Mesendoderm (in vitro differentiated cells): ENCODE measurements at regions not wholly inside any gene's neighbourhood (a gene's known extent, or its start where the extent isn't known, plus 50 kb on each side); places are given as distances from the start of the nearest gene placed in this dataset.

Source experiments
- DNase-seq: peaks from one replicate; pipeline ENCODE4 v3.0.0; 2013
- H2AK5ac ChIP-seq: 2 replicates; pipeline ENCODE4 v1.6.1; 2013; ENCODE audit warnings: low read length, inconsistent platforms
- H2BK120ac ChIP-seq: 2 replicates; pipeline ENCODE4 v1.6.1; 2013; ENCODE audit warnings: low read depth, mild to moderate bottlenecking, low read length, moderate library complexity, mixed read lengths
- H2BK15ac ChIP-seq: replicated peaks from 2 replicates; pipeline ENCODE4 v1.6.1; 2013; ENCODE audit warnings: low read depth, mild to moderate bottlenecking, moderate library complexity
- H2BK5ac ChIP-seq: 2 replicates; pipeline ENCODE4 v1.6.1; 2013; ENCODE audit warnings: low read length, inconsistent platforms
- H3K18ac ChIP-seq: 2 replicates; pipeline ENCODE4 v1.6.1; 2013; ENCODE audit warnings: mild to moderate bottlenecking, low read length, mixed read lengths
- H3K23ac ChIP-seq: one replicate; pipeline ENCODE4 v1.6.1; 2013; ENCODE audit warnings: low read length
- H3K27ac ChIP-seq: 2 replicates; pipeline ENCODE4 v1.5.1; 2013; ENCODE audit warnings: low read depth, mild to moderate bottlenecking, inconsistent platforms, low read length, moderate library complexity
- H3K27me3 ChIP-seq: 2 replicates; pipeline ENCODE4 v1.6.1; 2013; ENCODE audit warnings: low read length, control low read depth, mild to moderate bottlenecking, inconsistent platforms; ENCODE audit not compliant: insufficient read depth, poor library complexity
- H3K36me3 ChIP-seq: 2 replicates; pipeline ENCODE4 v1.6.1; 2013; ENCODE audit warnings: low read length, inconsistent platforms; ENCODE audit not compliant: control insufficient read depth, insufficient read depth
- H3K4ac ChIP-seq: one replicate; pipeline ENCODE4 v1.6.1; 2013; ENCODE audit warnings: low read depth, mild to moderate bottlenecking, low read length, moderate library complexity
- H3K4me1 ChIP-seq: 2 replicates; pipeline ENCODE4 v1.6.1; 2013; ENCODE audit warnings: low read depth, low read length, inconsistent platforms; ENCODE audit not compliant: control insufficient read depth
- H3K4me2 ChIP-seq: 2 replicates; pipeline ENCODE4 v1.6.1; 2013; ENCODE audit warnings: low read length
- H3K4me3 ChIP-seq: 2 replicates; pipeline ENCODE4 v1.5.1; 2013; ENCODE audit warnings: mild to moderate bottlenecking, low read length
- H3K56ac ChIP-seq: one replicate; pipeline ENCODE4 v1.6.1; 2013; ENCODE audit warnings: low read length
- H3K79me1 ChIP-seq: 2 replicates; pipeline ENCODE4 v1.6.1; 2013; ENCODE audit warnings: low read length, inconsistent platforms
- H3K79me2 ChIP-seq: 2 replicates; pipeline ENCODE4 v1.6.1; 2013; ENCODE audit warnings: mild to moderate bottlenecking, low read length; ENCODE audit not compliant: control insufficient read depth, insufficient read depth
- H3K9ac ChIP-seq: 2 replicates; pipeline ENCODE4 v1.6.1; 2013; ENCODE audit warnings: low read length, inconsistent platforms
- H4K5ac ChIP-seq: one replicate; pipeline ENCODE4 v1.6.1; 2013; ENCODE audit warnings: low read length
- H4K8ac ChIP-seq: one replicate; pipeline ENCODE4 v1.6.1; 2013; ENCODE audit warnings: low read depth, mild to moderate bottlenecking, control low read depth, low read length, moderate library complexity
- WGBS: extraction: QIAGEN DNeasy Blood & Tissue Kit; methylation state at CpG from one replicate; pipeline ENCODE4 v1.1.7; 2013; ENCODE audit warnings: low lambda C conversion rate, missing lambda C conversion rate; ENCODE audit not compliant: insufficient coverage; ENCODE audit errors: extremely low coverage; 5-methylcytosine and 5-hydroxymethylcytosine counted together

- Histone ChIP-seq H2BK15ac (no peak overlapping the region), H3K4me2 (no peak overlapping the region), H3K23ac (no peak overlapping the region), H3K56ac (no peak overlapping the region), H3K36me3 (no peaks in the 10 kb centered on the region), H4K8ac (no peak overlapping the region), H3K27me3 (no peaks in the 10 kb centered on the region), H4K5ac (no peak overlapping the region), H3K18ac (no peak overlapping the region), H3K4me3 (no peak overlapping the region), H3K4me1 (no peaks in the 10 kb centered on the region), H3K79me1 (no peaks in the 10 kb centered on the region), H2BK120ac (no peak overlapping the region), H3K9ac (no peak overlapping the region), H3K79me2 (no peaks in the 10 kb centered on the region), H3K27ac (no peak overlapping the region), H2BK5ac (no peak overlapping the region), H2AK5ac (no peak overlapping the region), H3K4ac (no peak overlapping the region)
- no CpG with 5 or more reads among the region's 5 CpGs for WGBS
- DNase-seq, result no peak
These were observed 93.1 kb downstream of the AXIN2 start for GRCh38 chr17:65468321-65468720.

GRCh38 chr17:65467156-65467555, 94.3 kb downstream of the AXIN2 start:
- Histone ChIP-seq H3K18ac (no peak overlapping the region), H4K8ac (no peak overlapping the region), H3K56ac (no peak overlapping the region), H3K36me3 (no peaks in the 10 kb centered on the region), H4K5ac (no peak overlapping the region), H2BK15ac (no peak overlapping the region), H3K27me3 (no peaks in the 10 kb centered on the region), H2AK5ac (no peak overlapping the region), H2BK120ac (no peak overlapping the region), H3K79me2 (no peaks in the 10 kb centered on the region), H3K79me1 (no peaks in the 10 kb centered on the region), H3K27ac (no peak overlapping the region), H3K4me1 (no peaks in the 10 kb centered on the region), H3K23ac (no peak overlapping the region), H2BK5ac (no peak overlapping the region), H3K9ac (no peak overlapping the region), H3K4ac (no peak overlapping the region), H3K4me3 (no peak overlapping the region), H3K4me2 (no peak overlapping the region)
- no CpG with 5 or more reads among the region's 5 CpGs for WGBS
- no peak for DNase-seq

GRCh38 chr17:65466547-65466946, 94.9 kb downstream of the AXIN2 start:
- Histone ChIP-seq H3K4me1 (no peaks in the 10 kb centered on the region), H3K36me3 (no peaks in the 10 kb centered on the region), H3K79me1 (no peaks in the 10 kb centered on the region), H3K27me3 (no peaks in the 10 kb centered on the region), H3K4me2 (no peak overlapping the region), H3K18ac (no peak overlapping the region), H3K4me3 (no peak overlapping the region), H2BK120ac (no peak overlapping the region), H3K9ac (no peak overlapping the region), H3K23ac (no peak overlapping the region), H3K27ac (no peak overlapping the region), H3K56ac (no peak overlapping the region), H2AK5ac (no peak overlapping the region), H2BK15ac (no peak overlapping the region), H4K5ac (no peak overlapping the region), H3K79me2 (no peaks in the 10 kb centered on the region), H2BK5ac (no peak overlapping the region), H3K4ac (no peak overlapping the region), H4K8ac (no peak overlapping the region)
- WGBS, result no CpG with 5 or more reads among the region's 6 CpGs
- DNase-seq, result no peak

DNA sequence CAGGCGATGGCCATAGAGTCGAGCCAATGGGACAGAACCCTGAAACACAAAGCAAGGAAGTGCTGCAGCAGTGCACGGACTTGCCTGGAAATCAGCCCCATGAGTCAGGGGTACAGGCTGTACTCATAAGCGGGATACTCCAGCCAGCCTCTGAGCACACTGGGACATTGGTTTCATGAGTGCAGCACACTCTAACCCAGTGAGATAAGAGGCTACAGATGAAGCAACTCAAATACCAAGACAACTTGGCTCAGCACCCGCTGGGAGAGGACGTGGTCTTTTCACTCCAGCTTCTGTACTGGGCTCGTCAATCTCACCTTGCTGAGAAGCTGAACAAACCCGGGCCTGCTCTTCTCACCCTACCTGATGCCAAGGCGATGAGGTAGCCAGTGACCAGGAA, 98.2 kb downstream of the AXIN2 start:
- Histone ChIP-seq H3K4ac (no peak overlapping the region), H3K56ac (no peak overlapping the region), H2BK120ac (no peak overlapping the region), H3K4me2 (no peak overlapping the region), H3K27ac (no peak overlapping the region), H3K4me1 (peaks cover 9% of the 10 kb centered on the region), H3K23ac (no peak overlapping the region), H3K36me3 (no peaks in the 10 kb centered on the region), H4K8ac (no peak overlapping the region), H4K5ac (no peak overlapping the region), H2BK15ac (no peak overlapping the region), H3K27me3 (no peaks in the 10 kb centered on the region), H3K9ac (no peak overlapping the region), H3K79me2 (no peaks in the 10 kb centered on the region), H3K18ac (no peak overlapping the region), H3K79me1 (no peaks in the 10 kb centered on the region), H2AK5ac (no peak overlapping the region), H2BK5ac (no peak overlapping the region), H3K4me3 (no peak overlapping the region)
- no CpG with 5 or more reads among the region's 9 CpGs for WGBS
- DNase-seq, result no peak

DNA sequence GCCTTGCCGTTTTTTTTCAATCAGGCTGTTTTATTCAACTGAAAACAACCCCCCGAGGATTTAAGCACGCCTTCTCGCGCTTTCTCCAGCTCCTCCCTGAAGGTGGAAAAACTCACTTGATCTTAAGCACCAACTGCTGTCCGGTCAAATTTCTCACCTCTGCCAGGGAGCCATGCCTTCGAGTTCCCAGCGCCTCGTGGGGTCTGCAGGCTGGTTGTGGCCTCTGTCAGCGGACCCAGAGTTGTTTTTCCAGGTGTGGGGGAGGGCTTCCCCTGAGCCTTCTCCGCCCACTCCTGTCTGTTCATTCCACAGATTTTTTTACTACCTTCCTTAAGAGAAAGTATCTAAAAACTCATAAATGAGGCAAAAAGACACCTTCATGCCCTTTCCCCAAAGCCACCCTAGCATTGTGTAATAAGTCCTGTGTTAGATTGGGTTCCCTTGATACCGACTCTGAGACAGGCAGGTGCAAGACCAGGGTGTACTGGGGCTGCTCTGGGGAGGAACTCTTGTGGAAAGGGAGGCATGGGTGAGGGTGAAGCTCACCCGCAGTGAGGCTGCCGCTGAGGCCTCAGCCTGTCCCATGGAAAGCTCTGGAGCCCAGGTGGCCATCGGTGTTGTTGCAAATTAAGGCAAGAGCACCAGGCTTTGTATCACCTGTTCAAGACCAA, 101.6 kb downstream of the AXIN2 start:
- Histone ChIP-seq H3K27me3 (no peaks in the 10 kb centered on the region), H3K4me1 (peaks cover 9% of the 10 kb centered on the region), H4K5ac (no peak overlapping the region), H3K36me3 (no peaks in the 10 kb centered on the region), H3K18ac (no peak overlapping the region), H3K4me2 (no peak overlapping the region), H3K9ac (no peak overlapping the region), H3K56ac (peak overlapping the region; percentile 20), H3K79me2 (no peaks in the 10 kb centered on the region), H3K4me3 (no peak overlapping the region), H3K23ac (peak overlapping the region; percentile 59), H3K79me1 (no peaks in the 10 kb centered on the region), H3K27ac (peak overlapping the region; percentile 27), H2BK120ac (no peak overlapping the region), H2BK15ac (no peak overlapping the region), H3K4ac (no peak overlapping the region), H2BK5ac (no peak overlapping the region), H2AK5ac (peak overlapping the region; percentile 62), H4K8ac (no peak overlapping the region)
- DNase-seq, result no peak
- no CpG with 5 or more reads among the region's 15 CpGs for WGBS

DNA sequence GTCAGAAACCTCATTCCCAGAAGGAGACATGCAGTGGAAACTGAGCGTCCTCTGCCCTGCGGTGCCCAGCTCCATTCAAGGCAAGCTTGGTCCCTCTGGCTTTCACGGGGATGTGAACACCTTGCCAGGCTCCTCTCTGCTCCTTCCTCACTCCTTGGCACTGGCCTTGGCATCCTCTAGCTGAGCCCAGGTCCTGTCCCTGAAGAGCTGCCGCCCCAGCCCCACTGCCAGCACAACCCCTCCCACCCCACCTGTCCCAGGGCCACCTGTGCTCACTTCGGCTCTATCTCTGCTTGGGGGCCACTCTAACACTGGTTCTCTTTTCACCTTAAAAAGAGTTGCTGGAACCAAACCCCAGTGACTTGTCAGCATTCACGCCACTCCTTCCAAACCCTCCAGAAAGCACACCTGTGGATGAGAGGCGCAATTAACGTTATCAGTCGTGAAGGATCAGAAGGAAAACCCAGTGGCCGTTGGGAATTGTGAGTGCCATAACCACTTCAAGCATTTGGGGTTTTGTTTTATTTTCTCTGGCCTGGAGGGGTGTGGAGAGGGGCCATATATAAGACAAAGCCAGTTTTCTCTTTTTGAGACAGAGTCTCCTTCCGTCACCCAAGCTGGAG, 103.7 kb downstream of the AXIN2 start:
- Histone ChIP-seq H3K27ac (no peak overlapping the region), H3K9ac (no peak overlapping the region), H3K18ac (no peak overlapping the region), H2AK5ac (no peak overlapping the region), H3K56ac (no peak overlapping the region), H4K8ac (no peak overlapping the region), H2BK15ac (no peak overlapping the region), H3K79me1 (no peaks in the 10 kb centered on the region), H3K27me3 (no peaks in the 10 kb centered on the region), H4K5ac (no peak overlapping the region), H2BK120ac (no peak overlapping the region), H3K4ac (no peak overlapping the region), H3K4me2 (no peak overlapping the region), H3K23ac (peak overlapping the region; percentile 85), H3K4me1 (peaks cover 9% of the 10 kb centered on the region), H3K36me3 (no peaks in the 10 kb centered on the region), H2BK5ac (no peak overlapping the region), H3K79me2 (no peaks in the 10 kb centered on the region), H3K4me3 (no peak overlapping the region)
- DNase-seq, result no peak
- WGBS, result no CpG with 5 or more reads among the region's 11 CpGs
